Ramos (cell line): ENCODE measurements at regions not wholly inside any gene's neighbourhood (a gene's known extent, or its start where the extent isn't known, plus 50 kb on each side); places are given as distances from the start of the nearest gene placed in this dataset.

ENCODE experiments used
- in situ Hi-C: fragments of 300-500 bp; cut with MboI; formaldehyde crosslinking; loops from one replicate; pipeline ENCODE4 v1.14.3; 2022; ENCODE audit warnings: low sequenced_read_pairs; ENCODE audit not compliant: unreplicated experiment

DNA sequence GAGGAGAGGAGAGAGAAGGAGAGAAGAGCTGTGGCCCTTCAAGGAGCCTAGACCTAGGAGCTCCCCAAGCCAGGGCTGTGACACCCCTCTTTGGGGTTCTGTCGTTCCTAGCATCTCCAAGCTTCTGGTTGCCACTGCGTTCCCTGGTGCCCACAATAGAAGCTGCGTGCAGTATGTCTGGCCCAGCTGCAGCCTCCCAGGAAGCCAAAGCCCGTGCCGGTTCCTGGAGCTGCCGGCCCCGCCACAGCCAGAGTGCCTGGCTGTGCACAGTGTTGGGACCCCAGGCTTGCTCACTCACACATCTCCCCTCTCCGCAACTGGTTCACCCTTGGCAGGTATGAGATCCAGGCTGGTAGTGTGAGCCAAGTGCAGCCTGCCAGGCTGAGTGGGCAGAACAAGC lies 367.7 kb upstream of the MC4R start:
- in situ Hi-C loops: no loop called here

- in situ Hi-C loops: no loop called here
Measured at GRCh38 chr18:60746491-60746890, 373.9 kb upstream of the MC4R start.

DNA sequence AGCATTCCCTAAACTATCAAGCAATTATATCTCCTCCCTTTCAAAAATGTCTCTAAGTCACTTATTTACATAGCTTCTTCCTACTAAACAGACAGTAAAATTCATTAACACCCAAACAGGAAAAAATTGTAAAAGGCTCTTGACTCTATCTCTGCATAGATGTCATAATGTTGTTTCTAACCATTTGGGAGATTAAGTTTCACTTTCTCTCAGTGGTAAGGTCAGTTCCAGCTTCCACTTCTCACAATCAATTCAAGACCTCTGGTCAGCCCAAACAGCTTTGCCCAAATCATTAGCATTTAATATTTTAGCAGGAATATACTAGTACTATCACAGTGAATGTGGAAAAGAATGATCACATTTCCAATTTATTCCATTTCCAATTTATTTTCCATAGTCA lies 374.3 kb upstream of the MC4R start:
- in situ Hi-C loops: no loop called here

DNA sequence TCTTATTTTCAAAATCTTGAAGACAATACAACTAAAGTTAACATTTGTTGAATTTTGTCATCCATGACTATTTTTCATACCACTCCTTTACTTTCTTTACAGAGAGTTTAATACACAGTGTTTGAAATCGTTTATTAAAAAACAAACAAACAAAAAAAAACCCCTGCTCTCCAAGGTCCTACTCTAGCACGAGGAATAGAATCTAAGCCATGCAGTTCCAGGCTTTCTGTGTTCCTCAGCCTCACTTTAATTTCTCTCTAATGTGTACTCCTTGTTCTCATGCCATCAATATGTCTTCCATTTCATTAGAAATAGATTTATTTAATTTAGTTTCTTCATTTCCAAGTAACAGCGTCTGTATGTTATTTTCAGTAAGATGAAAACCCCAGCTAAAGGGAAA lies 381.2 kb upstream of the MC4R start:
- in situ Hi-C loops: no loop called here

GRCh38 chr18:60754413-60755009 lies 381.9 kb upstream of the MC4R start:
- in situ Hi-C loops: no loop called here

GRCh38 chr18:60755134-60755533 lies 382.6 kb upstream of the MC4R start:
- in situ Hi-C loops: no loop called here

DNA sequence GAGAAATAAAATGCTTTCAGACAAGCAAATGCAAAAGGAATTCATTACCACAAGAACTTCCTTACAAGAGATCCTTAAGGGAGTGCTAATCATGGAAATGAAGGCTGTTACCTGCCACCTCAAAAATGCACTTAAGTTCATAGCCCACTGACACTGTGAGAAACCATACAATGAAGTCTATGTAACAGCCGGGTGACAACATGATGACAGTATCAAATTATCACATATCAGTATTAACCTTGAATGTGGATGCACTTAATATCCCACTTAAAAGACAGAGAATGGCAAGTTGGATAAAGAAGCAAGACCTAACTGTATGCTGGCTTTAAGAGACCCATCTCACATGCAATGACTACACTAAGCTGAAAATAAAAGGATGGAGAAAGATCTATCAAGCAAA lies 403.4 kb upstream of the MC4R start:
- in situ Hi-C loops: no loop called here

- in situ Hi-C loops: no loop called here
Measured at GRCh38 chr18:60784161-60784560, 411.6 kb upstream of the MC4R start.

DNA sequence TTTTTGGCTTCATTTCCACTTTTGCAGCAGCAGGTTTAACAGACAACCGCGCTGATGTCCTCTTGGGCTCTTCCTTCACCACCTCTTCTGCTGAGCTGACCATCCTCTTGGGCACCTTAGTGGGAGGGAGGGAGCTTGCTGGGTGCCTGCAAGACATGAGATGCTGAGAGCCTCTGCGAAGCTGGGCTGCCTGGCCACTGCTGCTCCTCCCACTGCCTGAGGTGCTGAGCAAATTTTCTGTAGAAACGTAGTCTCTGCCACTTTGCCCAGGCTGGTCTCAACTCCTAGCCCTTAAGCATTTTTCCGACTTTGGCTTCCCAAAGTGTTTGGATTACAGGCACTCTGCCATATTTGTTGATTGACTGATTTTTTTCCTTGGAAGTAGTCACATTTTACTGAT lies 422.2 kb upstream of the MC4R start:
- in situ Hi-C loops: no loop called here

GRCh38 chr18:60804415-60804814 lies 431.8 kb upstream of the MC4R start:
- in situ Hi-C loops: no loop called here

DNA sequence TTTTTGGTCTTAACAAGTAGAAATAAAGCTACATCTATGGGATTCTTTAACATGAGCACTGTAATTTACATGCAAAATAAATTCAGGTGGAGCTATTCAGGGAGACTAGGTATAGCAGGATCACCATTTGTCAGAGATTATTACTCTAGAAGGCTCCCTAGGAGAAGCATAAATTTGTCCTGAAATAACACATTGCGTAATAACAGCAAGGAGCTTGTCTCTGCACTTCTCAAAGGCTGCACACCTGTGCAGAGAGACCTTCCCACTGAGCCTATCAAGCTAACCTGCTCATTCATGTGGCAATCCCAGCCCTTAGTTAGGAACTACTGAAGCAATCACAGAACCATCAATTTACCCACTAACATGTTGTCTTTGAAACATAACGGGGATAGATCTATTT lies 437.4 kb upstream of the MC4R start:
- in situ Hi-C loops: no loop called here

DNA sequence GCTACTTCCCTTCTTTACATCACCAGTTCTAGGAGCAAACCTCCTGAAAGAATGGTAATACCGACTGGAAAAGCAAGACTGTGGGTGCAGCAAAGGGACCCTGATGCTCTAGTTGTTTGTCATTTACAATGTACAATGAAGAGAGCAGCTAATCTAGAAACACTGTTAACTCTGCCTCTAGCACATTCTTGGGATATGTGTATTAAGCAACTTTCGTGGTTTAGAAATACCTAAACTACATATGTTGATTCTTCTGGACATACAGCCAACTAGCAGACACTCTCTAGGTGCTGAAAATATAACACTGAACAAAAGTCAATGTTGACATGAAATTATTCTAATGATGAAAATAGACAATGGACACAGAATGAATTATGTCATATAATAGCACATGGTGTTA lies 440.3 kb upstream of the MC4R start:
- in situ Hi-C loops: no loop called here

GRCh38 chr18:60826346-60826745 lies 453.8 kb upstream of the MC4R start:
- in situ Hi-C loops: no loop called here

DNA sequence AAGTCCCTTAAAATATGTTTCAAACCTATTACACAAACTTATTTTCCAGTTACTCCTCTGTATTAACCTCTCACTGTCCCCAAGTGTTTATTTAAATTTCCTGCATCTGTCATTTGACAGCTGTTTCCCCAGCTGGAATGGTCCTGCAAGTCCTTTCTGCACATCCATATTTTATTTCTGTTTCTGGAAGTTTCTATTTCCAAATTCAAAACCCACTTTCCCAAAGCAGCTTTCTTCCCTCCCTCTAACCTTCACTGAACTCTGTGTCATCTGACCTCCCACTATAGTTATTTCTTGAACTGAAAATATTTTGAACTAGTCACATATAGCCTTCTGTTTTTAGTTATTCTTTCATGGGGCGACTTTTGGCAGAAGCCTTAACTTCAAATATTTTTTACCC lies 459.4 kb upstream of the MC4R start:
- in situ Hi-C loops: no loop called here

DNA sequence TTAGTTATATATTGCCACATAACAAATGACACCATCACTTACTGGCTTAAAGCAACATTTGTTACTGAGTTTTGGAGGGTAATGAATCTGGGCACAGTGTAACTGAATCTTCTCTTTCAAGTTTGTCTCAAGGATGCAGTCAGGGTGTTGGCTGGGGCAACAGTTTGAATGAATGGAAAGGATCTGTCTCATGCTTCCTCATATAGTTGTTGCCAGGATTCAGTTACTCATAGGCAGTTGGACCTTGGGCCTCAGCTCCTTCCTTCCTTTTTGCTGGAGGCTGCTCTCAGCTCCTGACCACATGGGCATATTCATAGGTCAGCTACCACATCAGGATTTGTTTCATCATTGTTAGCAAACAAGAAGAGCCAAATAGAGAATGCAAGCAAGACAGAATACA lies 466.1 kb upstream of the MC4R start:
- in situ Hi-C loops: no loop called here

- in situ Hi-C loops: no loop called here
Measured at GRCh38 chr18:60846396-60846795, 473.8 kb upstream of the MC4R start.

GRCh38 chr18:60847517-60847916 lies 474.9 kb upstream of the MC4R start:
- in situ Hi-C loops: no loop called here

DNA sequence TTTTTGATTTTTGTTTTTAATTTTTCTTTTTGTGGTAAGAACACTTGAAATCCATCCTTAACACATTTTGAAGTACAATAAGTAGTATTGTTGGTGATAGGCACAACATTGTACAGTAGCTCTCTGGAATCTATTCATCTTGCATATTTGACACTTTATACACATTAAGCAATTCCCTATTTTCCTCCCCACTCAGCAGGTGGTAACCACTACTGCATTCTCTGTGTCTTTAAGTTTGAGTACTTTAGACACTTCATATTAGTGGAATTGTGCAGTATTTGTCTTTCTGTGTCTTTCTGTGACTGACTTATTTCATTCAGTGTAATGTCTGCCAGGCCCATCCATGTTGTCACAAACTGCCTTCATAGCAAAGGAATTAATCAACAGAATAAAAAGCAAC lies 471.7 kb upstream of the CDH20 start:
- in situ Hi-C loops: no loop called here

GRCh38 chr18:60862988-60863387 lies 470.2 kb upstream of the CDH20 start:
- in situ Hi-C loops: no loop called here

- in situ Hi-C loops: no loop called here
Measured at GRCh38 chr18:60865801-60866200, 467.4 kb upstream of the CDH20 start.

DNA sequence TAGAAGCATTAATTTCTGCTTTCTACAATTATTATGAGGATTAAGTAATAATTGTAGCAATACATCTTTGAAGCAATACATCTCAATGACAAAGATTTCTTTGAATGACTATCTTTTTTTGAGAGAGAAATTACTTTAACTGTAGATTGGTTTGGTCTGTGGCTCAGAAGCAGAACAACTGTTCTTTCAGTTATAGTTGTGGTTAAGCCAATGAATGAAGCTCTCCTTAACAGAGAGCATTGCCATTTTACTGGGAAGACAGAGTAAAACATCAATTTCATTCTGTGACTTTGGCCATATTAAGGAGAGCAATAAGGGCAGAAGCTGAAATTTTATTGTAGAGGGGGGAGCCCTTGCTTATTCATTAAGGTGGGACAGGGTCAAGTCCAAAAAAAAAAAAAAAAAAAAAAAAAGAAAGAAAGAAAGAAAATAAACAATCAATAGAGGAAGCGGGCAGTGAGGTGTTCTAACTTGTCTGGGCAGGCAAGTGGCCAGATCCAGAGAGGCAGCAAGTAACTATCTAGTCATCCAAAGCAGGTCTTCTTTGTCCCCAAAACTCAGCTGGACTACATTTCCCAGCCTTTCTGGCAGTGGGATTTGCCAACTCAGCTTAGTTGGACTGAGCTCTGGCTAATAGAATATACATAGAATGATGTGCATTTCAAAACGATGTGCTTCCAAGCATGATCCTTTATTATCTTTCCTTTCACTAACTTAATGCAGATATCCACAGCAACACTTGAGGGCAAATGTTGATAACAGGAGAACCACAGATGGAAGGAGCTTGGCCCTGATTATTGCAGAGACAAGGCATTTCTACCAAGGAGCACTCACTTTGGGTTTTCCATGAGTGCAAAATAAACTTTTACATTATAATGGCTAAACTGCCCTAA lies 462.7 kb upstream of the CDH20 start:
- in situ Hi-C loops: no loop called here

- in situ Hi-C loops: no loop called here
Measured at GRCh38 chr18:60872434-60872833, 460.8 kb upstream of the CDH20 start.
